Parathyroid adenoma (tissue), 2 donors: ENCODE measurements at regions not wholly inside any gene's neighbourhood (a gene's known extent, or its start where the extent isn't known, plus 50 kb on each side); places are given as distances from the start of the nearest gene placed in this dataset.

ENCODE experiments used
- H2AFZ ChIP-seq: fragments of 300-600 bp; sonication (generic); one replicate; pipeline ENCODE4 v1.7.0; 2017; ENCODE audit warnings: antibody characterized with exemption, mild to moderate bottlenecking
- H3K27ac ChIP-seq: fragments of 300-600 bp; sonication (generic); one replicate; pipeline ENCODE4 v1.7.0; 2017
- H3K27me3 ChIP-seq: fragments of 300-600 bp; sonication (generic); one replicate; pipeline ENCODE4 v1.7.0; 2017; ENCODE audit warnings: low read length; ENCODE audit not compliant: control insufficient read depth, insufficient read depth
- H3K36me3 ChIP-seq: fragments of 300-600 bp; sonication (generic); one replicate; pipeline ENCODE4 v1.7.0; 2017; ENCODE audit warnings: low read length; ENCODE audit not compliant: control insufficient read depth, insufficient read depth
- H3K4me1 ChIP-seq: fragments of 300-600 bp; sonication (generic); one replicate; pipeline ENCODE4 v1.7.0; 2017; ENCODE audit warnings: control low read depth
- H3K4me2 ChIP-seq: fragments of 300-600 bp; sonication (generic); one replicate; pipeline ENCODE4 v1.7.0; 2017; ENCODE audit warnings: low read length
- H3K4me3 ChIP-seq: fragments of 300-600 bp; sonication (generic); one replicate; pipeline ENCODE4 v1.7.0; 2017; ENCODE audit warnings: low read depth, low read length
- H3K79me2 ChIP-seq: fragments of 300-600 bp; sonication (generic); one replicate; pipeline ENCODE4 v1.7.0; 2017; ENCODE audit warnings: control low read depth
- H3K9ac ChIP-seq: fragments of 300-600 bp; sonication (generic); one replicate; pipeline ENCODE4 v1.7.0; 2017; ENCODE audit warnings: mild to moderate bottlenecking
- H3K9me3 ChIP-seq: fragments of 300-600 bp; sonication (generic); one replicate; pipeline ENCODE4 v1.7.0; 2017; ENCODE audit warnings: low read length; ENCODE audit not compliant: control insufficient read depth
- CTCF ChIP-seq: fragments of 300-600 bp; sonication (generic); IDR thresholded peaks from one replicate; pipeline ENCODE4 v1.7.0; 2017; ENCODE audit warnings: antibody characterized with exemption, mild to moderate bottlenecking
- donor health status: primary hyperparathyroidism.

GRCh38 chr4:24164797-24165196, 274.9 kb upstream of the PPARGC1A start:
- H3K4me1 ChIP-seq: no peaks in the 10 kb centered on the region
- H3K4me2 ChIP-seq: no peak overlapping the region
- H3K27ac ChIP-seq: no peak overlapping the region
- H2AFZ ChIP-seq: no peak overlapping the region
- H3K79me2 ChIP-seq: no peaks in the 10 kb centered on the region
- TF ChIP-seq CTCF: no peak
- no peaks in the 10 kb centered on the region for H3K9me3 ChIP-seq
- no peak overlapping the region for H3K4me3 ChIP-seq
- no peaks in the 10 kb centered on the region for H3K27me3 ChIP-seq
- no peak overlapping the region for H3K9ac ChIP-seq
- no peaks in the 10 kb centered on the region for H3K36me3 ChIP-seq

DNA sequence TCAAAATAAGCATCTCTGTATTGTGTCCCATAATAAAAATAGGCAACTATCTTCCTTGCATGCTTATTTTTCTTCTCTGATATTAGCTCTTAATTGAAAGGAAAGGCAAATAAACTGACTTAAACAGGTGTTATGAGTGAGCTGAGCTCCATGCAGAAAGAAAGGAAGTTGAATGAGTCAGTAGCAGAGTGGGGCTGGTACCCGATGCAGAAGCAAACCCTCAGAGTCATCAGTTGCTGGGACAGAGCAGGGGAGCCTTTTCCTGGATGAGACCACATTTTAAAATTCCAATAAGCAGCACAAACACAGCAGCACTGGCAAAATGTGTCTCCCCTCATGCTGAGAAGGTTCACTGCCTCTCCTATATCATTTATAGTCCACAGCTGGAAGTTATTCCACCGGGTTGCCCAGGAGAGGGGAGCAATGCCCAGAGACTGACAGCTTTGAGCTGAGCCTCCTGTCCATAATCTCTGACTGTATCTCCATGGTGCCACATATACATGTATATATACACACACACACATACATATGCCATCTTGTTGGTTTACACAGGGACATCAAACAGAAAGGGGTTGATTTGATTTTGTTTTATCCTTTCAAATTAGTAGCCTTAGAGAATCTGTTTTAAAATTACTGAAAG, 274.3 kb upstream of the PPARGC1A start:
- Histone ChIP-seq H3K9ac (no peak overlapping the region), H3K36me3 (no peaks in the 10 kb centered on the region), H3K79me2 (no peaks in the 10 kb centered on the region), H3K4me1 (no peaks in the 10 kb centered on the region), H2AFZ (no peak overlapping the region), H3K4me2 (no peak overlapping the region), H3K4me3 (no peak overlapping the region), H3K9me3 (no peaks in the 10 kb centered on the region), H3K27ac (no peak overlapping the region), H3K27me3 (no peaks in the 10 kb centered on the region)
- TF ChIP-seq CTCF: no peak

DNA sequence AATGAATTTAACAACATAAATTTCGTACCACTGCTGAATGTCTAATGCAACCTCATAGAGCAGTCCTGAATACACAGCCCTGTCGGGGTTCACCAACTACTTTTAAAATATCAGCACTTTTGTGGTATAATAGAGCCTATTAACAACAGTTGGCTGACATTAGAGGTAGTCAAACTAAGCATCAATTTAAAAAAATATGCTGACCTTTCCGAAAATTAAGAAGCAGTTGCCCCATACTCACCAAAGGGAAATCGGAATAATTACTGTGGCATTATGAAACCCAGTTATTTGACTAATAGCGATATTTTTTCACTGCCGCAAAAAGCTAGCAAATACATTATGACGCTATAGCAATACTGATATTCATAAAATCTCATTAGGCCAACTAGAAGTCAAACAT, 273.5 kb upstream of the PPARGC1A start:
- H3K4me1 ChIP-seq: no peaks in the 10 kb centered on the region
- no peak for TF ChIP-seq CTCF
- no peak overlapping the region for H3K4me2 ChIP-seq
- no peak overlapping the region for H3K27ac ChIP-seq
- H3K9ac ChIP-seq: no peak overlapping the region
- no peak overlapping the region for H2AFZ ChIP-seq
- no peaks in the 10 kb centered on the region for H3K9me3 ChIP-seq
- H3K27me3 ChIP-seq: no peaks in the 10 kb centered on the region
- H3K79me2 ChIP-seq: no peaks in the 10 kb centered on the region
- H3K36me3 ChIP-seq: no peaks in the 10 kb centered on the region
- H3K4me3 ChIP-seq: no peak overlapping the region

- Histone ChIP-seq H3K9ac (no peak overlapping the region), H3K27ac (no peak overlapping the region), H3K27me3 (no peaks in the 10 kb centered on the region), H3K79me2 (no peaks in the 10 kb centered on the region), H2AFZ (no peak overlapping the region), H3K4me2 (no peak overlapping the region), H3K4me3 (no peak overlapping the region), H3K9me3 (no peaks in the 10 kb centered on the region), H3K36me3 (no peaks in the 10 kb centered on the region), H3K4me1 (no peaks in the 10 kb centered on the region)
- TF ChIP-seq CTCF: no peak
These were observed 270.5 kb upstream of the PPARGC1A start for GRCh38 chr4:24160358-24160757.

DNA sequence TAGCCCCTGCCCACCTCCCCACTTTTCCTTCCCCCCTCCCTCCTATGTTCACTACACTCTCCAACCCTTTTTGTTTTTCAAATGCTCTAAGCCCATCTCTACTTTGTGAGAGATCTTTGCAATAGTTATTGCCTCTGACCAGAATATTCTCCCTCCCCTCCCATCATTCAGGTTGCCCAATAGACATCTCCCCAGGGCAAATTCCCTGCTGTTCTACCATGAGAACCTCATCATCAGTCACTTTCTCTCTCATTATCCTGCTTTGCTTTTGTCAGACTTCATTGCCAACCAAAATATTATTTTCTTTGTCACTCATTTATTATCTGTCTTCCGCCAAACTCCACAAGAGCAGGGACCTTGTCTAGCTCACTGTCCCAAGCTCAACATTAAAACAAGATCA, 268.2 kb upstream of the PPARGC1A start:
- H3K4me1 ChIP-seq: no peaks in the 10 kb centered on the region
- no peak overlapping the region for H3K27ac ChIP-seq
- no peak for TF ChIP-seq CTCF
- H3K4me3 ChIP-seq: no peak overlapping the region
- no peak overlapping the region for H2AFZ ChIP-seq
- no peaks in the 10 kb centered on the region for H3K36me3 ChIP-seq
- H3K79me2 ChIP-seq: no peaks in the 10 kb centered on the region
- H3K4me2 ChIP-seq: no peak overlapping the region
- H3K27me3 ChIP-seq: no peaks in the 10 kb centered on the region
- H3K9ac ChIP-seq: no peak overlapping the region
- H3K9me3 ChIP-seq: no peaks in the 10 kb centered on the region
